K562 (cell line): ENCODE measurements at regions not wholly inside any gene's neighbourhood (a gene's known extent, or its start where the extent isn't known, plus 50 kb on each side); places are given as distances from the start of the nearest gene placed in this dataset.

Experiments
- ATAC-seq: fragments of 200-7000 bp; cut with Tn5 transposase; 3 replicates; pipeline ENCODE4 v1.9.1; 2020; ENCODE audit warnings: moderate library complexity
- BruUV-seq: library from RNA; stranded (reverse); fragments of 400-500 nt; replicated peaks from 2 replicates; lab custom pipeline; 2021; lab: Mats Ljungman, UMichigan
- CTCF ChIA-PET: fragments of 300-600 bp; formaldehyde crosslinking; extraction: SDS; loops from one replicate; lab custom pipeline; 2021; ENCODE audit warnings: low intra/inter-chr PET ratio; lab: Yijun Ruan, JAX
- POLR2A ChIA-PET: fragments of 300-600, 350-650 bp; sonication (Branson Sonifier 250); formaldehyde crosslinking; extraction: SDS; loops from one replicate; lab custom pipeline; 2021; ENCODE audit warnings: antibody characterized with exemption, inconsistent platforms; lab: Yijun Ruan, JAX
- DNase-seq, 4 experiments: peaks; one replicate each; pipeline versions ENCODE4 v3.0.0 to v3.0.0-alpha.2; 2011 to 2018; ENCODE audit warnings: low spot score in 3 of 4, mixed read lengths in 3 of 4; ENCODE audit errors: extremely low read depth in 1 of 4
- FAIRE-seq: peaks from 2 replicates; lab custom pipeline; 2011; peaks lifted over from hg19 to GRCh38; lab: Jason Lieb, UNC
- H2AFZ ChIP-seq: 2 replicates; pipeline ENCODE4 v1.6.0; 2011; ENCODE audit warnings: low read depth, low read length, control low read depth, inconsistent platforms
- H3K27ac ChIP-seq: fragments of 200-600 bp; 3 replicates; pipeline ENCODE4 v1.8.0; 2011; ENCODE audit warnings: low read depth, mild to moderate bottlenecking, control low read depth, inconsistent platforms, low read length, moderate library complexity, mixed read lengths; ENCODE audit errors: extremely low read depth
- H3K27me3 ChIP-seq, 2 experiments: fragments of 300-600 bp in 1 of 2; 2 replicates in 1 of 2; 3 replicates in 1 of 2; pipeline versions ENCODE4 v1.6.0 to v1.8.0; 2011; ENCODE audit warnings: inconsistent platforms in 2 of 2, low read length in 2 of 2, mild to moderate bottlenecking in 1 of 2, mixed read lengths in 1 of 2, moderate library complexity in 1 of 2; ENCODE audit not compliant: control insufficient read depth in 2 of 2, insufficient read depth in 2 of 2
- H3K36me3 ChIP-seq: fragments of 300-600 bp; 3 replicates; pipeline ENCODE4 v1.8.0; 2011; ENCODE audit warnings: mild to moderate bottlenecking, low read length, inconsistent platforms; ENCODE audit not compliant: control insufficient read depth, insufficient read depth
- H3K4me1 ChIP-seq, 2 experiments: fragments of 200-600 bp in 1 of 2; replicated peaks in 1 of 2; 2 replicates in 1 of 2; 3 replicates in 1 of 2; pipeline versions ENCODE4 v1.5.1 to v1.8.0; 2011; ENCODE audit warnings: inconsistent platforms in 2 of 2, low read length in 2 of 2, mild to moderate bottlenecking in 1 of 2, mixed read lengths in 1 of 2, moderate library complexity in 1 of 2; ENCODE audit not compliant: control insufficient read depth in 2 of 2, insufficient read depth in 2 of 2
- H3K4me2 ChIP-seq: 2 replicates; pipeline ENCODE4 v1.6.1; 2011; ENCODE audit warnings: low read length, control low read depth, inconsistent platforms, mixed read lengths; ENCODE audit not compliant: insufficient read depth
- H3K4me3 ChIP-seq: fragments of 200-600 bp; sonication (generic), shearing (Covaris generic); 2 replicates; pipeline ENCODE4 v1.5.1; 2016; ENCODE audit warnings: control low read depth, inconsistent platforms
- H3K79me2 ChIP-seq: fragments of 200-600 bp; 3 replicates; pipeline ENCODE4 v1.8.0; 2011; ENCODE audit warnings: low read length, inconsistent platforms; ENCODE audit not compliant: control insufficient read depth, insufficient read depth
- H3K9ac ChIP-seq, 2 experiments: 2 replicates each; pipeline versions ENCODE4 v1.6.0 to v1.6.1; 2011; ENCODE audit warnings: low read depth in 2 of 2, low read length in 2 of 2, control low read depth in 1 of 2, inconsistent platforms in 1 of 2, mild to moderate bottlenecking in 1 of 2, mixed read lengths in 1 of 2; ENCODE audit not compliant: insufficient read depth in 1 of 2
- H3K9me1 ChIP-seq: one replicate; pipeline ENCODE4 v1.6.0; 2011; ENCODE audit warnings: inconsistent platforms, mild to moderate bottlenecking, low read length, moderate library complexity; ENCODE audit not compliant: control insufficient read depth, insufficient read depth
- H3K9me3 ChIP-seq: replicated peaks from 2 replicates; pipeline ENCODE4 v1.5.1; 2011; ENCODE audit warnings: low read depth, low read length, inconsistent platforms; ENCODE audit not compliant: control insufficient read depth, insufficient read depth
- H4K20me1 ChIP-seq: replicated peaks from 2 replicates; pipeline ENCODE4 v1.6.1; 2011; ENCODE audit warnings: low read length, inconsistent platforms, mixed read lengths; ENCODE audit not compliant: control insufficient read depth, insufficient read depth
- CLOCK ChIP-seq: fragments of 250-450 bp; sonication (Bioruptor Pico); IDR thresholded peaks from 2 replicates; pipeline ENCODE4 v1.4.0; 2020; ENCODE audit warnings: mild to moderate bottlenecking, moderate library complexity, borderline replicate concordance
- HMG20B ChIP-seq: fragments of 250-450 bp; sonication (Bioruptor Pico); IDR thresholded peaks from 2 replicates; pipeline ENCODE4 v1.5.0; 2021; ENCODE audit warnings: mild to moderate bottlenecking
- MXI1 ChIP-seq: IDR thresholded peaks from 2 replicates; pipeline ENCODE4 v1.6.1; 2011; ENCODE audit warnings: low read depth, mild to moderate bottlenecking, improper control_type of control experiment, low read length
- RBM25 ChIP-seq: fragments of 200-400 bp; formaldehyde crosslinking; IDR thresholded peaks from 2 replicates; pipeline ENCODE4 v1.6.1; 2018; ENCODE audit warnings: low read length, low read depth, moderate library complexity; ENCODE audit not compliant: severe bottlenecking
- THRA ChIP-seq: fragments of 450-650 bp; IDR thresholded peaks from 2 replicates; pipeline ENCODE4 v1.6.1; 2017; ENCODE audit warnings: mild to moderate bottlenecking, moderate library complexity
- WGBS: fragments of 100-300 bp; shearing (Covaris generic); methylation state at CpG from one replicate; pipeline ENCODE4 v1.1.6; 2016; ENCODE audit warnings: low coverage, mixed read lengths; ENCODE audit not compliant: insufficient coverage; ENCODE audit errors: missing lambda C conversion rate; 5-methylcytosine and 5-hydroxymethylcytosine counted together
- in situ Hi-C: fragments of 300-500 bp; cut with MboI; formaldehyde crosslinking; loops from 4 replicates; pipeline ENCODE4 v1.15.0; 2018; ENCODE audit warnings: inconsistent platforms, mixed read lengths
- intact Hi-C: fragments of 100-400 bp; cut with micrococcal nuclease; formaldehyde crosslinking; loops from 2 replicates; pipeline ENCODE4 v1.14.2; 2022

- TF ChIP-seq THRA (no peak), HMG20B (no peak), MXI1 (no peak)
Observed at GRCh38 chr22:27218012-27218920, 560.9 kb downstream of the MIAT start (continued).

GRCh38 chr22:27219036-27219435 is 561.6 kb downstream of the MIAT start:
- ATAC-seq: no peak
- BruUV-seq: no TSS peak

More at GRCh38 chr22:27219036-27219435, 561.6 kb downstream of the MIAT start:
- Histone ChIP-seq H3K79me2 (no peaks in the 10 kb centered on the region), H3K9me1 (no peaks in the 10 kb centered on the region), H3K9ac (no peak overlapping the region), H3K4me3 (no peak overlapping the region), H3K4me2 (no peak overlapping the region), H4K20me1 (no peaks in the 10 kb centered on the region; the same call in 1 of the 2 replicates), H3K36me3 (no peaks in the 10 kb centered on the region), H3K27me3 (no peaks in the 10 kb centered on the region), H2AFZ (no peak overlapping the region), H3K4me1 (no peaks in the 10 kb centered on the region), H3K27ac (no peak overlapping the region), H3K9me3 (no peaks in the 10 kb centered on the region)
- intact Hi-C loops (no loop called here), in situ Hi-C loops (no loop called here)
- ChIA-PET CTCF (no interaction called here), POLR2A (interaction anchor here (0.6 kb wide), 1 partner anchor 51 kb away, joined by 3 read pairs; no protein-coding TSS in a partner anchor)
- DNase-seq (no peak), FAIRE-seq (no peak)
- TF ChIP-seq RBM25 (peak; percentile 19), CLOCK (CRISPR knock-in tag) (no peak)
- WGBS: 0% methylated on average over 1 of the region's 2 CpGs
